ENCODE measurements at regions not wholly inside any gene's neighbourhood (a gene's known extent, or its start where the extent isn't known, plus 50 kb on each side); places are given as distances from the start of the nearest gene placed in this dataset.

- no peak for DNase-seq (ENCODE audit: low spot score)
- TF ChIP-seq CTCF (IDR thresholded peaks at IDR 0.05), result no peak
- ATAC-seq (ENCODE audit: low FRiP score), result no peak
Measured at GRCh38 chr16:73584157-73584556, 536.2 kb upstream of the ZFHX3 start.

GRCh38 chr16:73572135-73572828 is 524.4 kb upstream of the ZFHX3 start:
- TF ChIP-seq CTCF (IDR thresholded peaks at IDR 0.05), result no peak
- DNase-seq (ENCODE audit: low spot score), result no peak
- no peak for ATAC-seq (ENCODE audit: low FRiP score)

GRCh38 chr16:73569266-73569980 is 521.5 kb upstream of the ZFHX3 start:
- no peak for DNase-seq (ENCODE audit: low spot score)
- no peak for TF ChIP-seq CTCF (IDR thresholded peaks at IDR 0.05)
- ATAC-seq (ENCODE audit: low FRiP score), result no peak

- DNase-seq (ENCODE audit: low spot score), result no peak
- no peak for ATAC-seq (ENCODE audit: low FRiP score)
- TF ChIP-seq CTCF (IDR thresholded peaks at IDR 0.05), result no peak
Measured at GRCh38 chr16:73568769-73569168, 520.8 kb upstream of the ZFHX3 start.

GRCh38 chr16:73565925-73566324 is 518.0 kb upstream of the ZFHX3 start:
- no peak for ATAC-seq (ENCODE audit: low FRiP score)

GRCh38 chr16:73565263-73565662 is 517.3 kb upstream of the ZFHX3 start:
- DNase-seq (ENCODE audit: low spot score) (no peak), ATAC-seq (ENCODE audit: low FRiP score) (no peak)
- TF ChIP-seq CTCF (IDR thresholded peaks at IDR 0.05), result no peak

More at GRCh38 chr16:73565925-73566324, 518.0 kb upstream of the ZFHX3 start:
- no peak for TF ChIP-seq CTCF (IDR thresholded peaks at IDR 0.05)
- no peak for DNase-seq (ENCODE audit: low spot score)

- ATAC-seq (ENCODE audit: low FRiP score) (no peak), DNase-seq (ENCODE audit: low spot score) (no peak)
- no peak for TF ChIP-seq CTCF (IDR thresholded peaks at IDR 0.05)
Measured at GRCh38 chr16:73563709-73564108, 515.8 kb upstream of the ZFHX3 start.

All from omental fat pad (tissue), 3 donors.